Gastrocnemius medialis (tissue), 4 donors: ENCODE measurements at regions not wholly inside any gene's neighbourhood (a gene's known extent, or its start where the extent isn't known, plus 50 kb on each side); places are given as distances from the start of the nearest gene placed in this dataset.

Source experiments
- ATAC-seq, 2 donors: fragments of 150-250 bp; one replicate each; pipeline ENCODE4 v1.9.1; 2016
- DNase-seq, 2 donors: peaks; one replicate each; pipeline ENCODE4 v3.0.0-alpha.2; 2019
- H3K27ac ChIP-seq, 4 donors: fragments of 200-600 bp; sonication (generic); 1 replicate in 1 of 4; 2 replicates in 3 of 4; pipeline ENCODE4 v1.5.1; 2016 to 2018; ENCODE audit warnings: mild to moderate bottlenecking in 2 of 4, moderate library complexity in 1 of 4
- H3K27me3 ChIP-seq, 3 donors: fragments of 200-600 bp; sonication (generic) in 2 of 3; 1 replicate in 1 of 3; 2 replicates in 2 of 3; pipeline versions ENCODE4 v1.5.1 to v1.6.0; 2016 to 2019; ENCODE audit warnings: mild to moderate bottlenecking in 1 of 3, moderate library complexity in 1 of 3
- H3K36me3 ChIP-seq, 2 donors: fragments of 200-600 bp; sonication (generic) in 1 of 2; one replicate each; pipeline ENCODE4 v1.5.1; 2017 to 2018
- H3K4me1 ChIP-seq, 2 donors: fragments of 200-600 bp; sonication (generic) in 1 of 2; one replicate each; pipeline ENCODE4 v1.5.1; 2016 to 2017; ENCODE audit warnings: mild to moderate bottlenecking in 2 of 2
- H3K4me3 ChIP-seq, 4 donors: fragments of 200-600 bp; sonication (generic) in 3 of 4; 1 replicate in 1 of 4; 2 replicates in 3 of 4; pipeline ENCODE4 v1.5.1; 2016 to 2019; ENCODE audit warnings: mild to moderate bottlenecking in 2 of 4
- H3K9me3 ChIP-seq, 3 donors: fragments of 200-600 bp; sonication (generic) in 2 of 3; 1 replicate in 1 of 3; 2 replicates in 2 of 3; pipeline ENCODE4 v1.5.1; 2016 to 2019
- POLR2A ChIP-seq, 2 donors: fragments of 450-650 bp; IDR thresholded peaks; one replicate each; pipeline ENCODE4 v1.6.1; 2017; ENCODE audit warnings: antibody characterized with exemption in 2 of 2, mild to moderate bottlenecking in 2 of 2, moderate library complexity in 2 of 2
- in situ Hi-C, 4 donors: fragments of 200-750 bp; cut with MboI; loops; one replicate each; pipeline versions ENCODE4 v1.15.0 to v1.8.0; 2017; ENCODE audit warnings: low sequenced_read_pairs in 4 of 4
- intact Hi-C: fragments of 100-400 bp; cut with DNase I; formaldehyde crosslinking; loops from one replicate; pipeline ENCODE4 v1.15.1; 2023; ENCODE audit warnings: low total_unique reads
- TF ChIP-seq, protein P1 (sequence below), 5 experiments: fragments of 450-650 bp in 3 of 5; fragments of 200-600 bp in 2 of 5; sonication (generic) in 2 of 5; IDR thresholded peaks in 4 of 5; conservative IDR thresholded peaks in 1 of 5; 1 replicate in 4 of 5; 2 replicates in 1 of 5; pipeline ENCODE4 v1.5.1; 2016 to 2019; ENCODE audit warnings: antibody characterized with exemption in 5 of 5, mild to moderate bottlenecking in 3 of 5, moderate library complexity in 3 of 5

DNA sequence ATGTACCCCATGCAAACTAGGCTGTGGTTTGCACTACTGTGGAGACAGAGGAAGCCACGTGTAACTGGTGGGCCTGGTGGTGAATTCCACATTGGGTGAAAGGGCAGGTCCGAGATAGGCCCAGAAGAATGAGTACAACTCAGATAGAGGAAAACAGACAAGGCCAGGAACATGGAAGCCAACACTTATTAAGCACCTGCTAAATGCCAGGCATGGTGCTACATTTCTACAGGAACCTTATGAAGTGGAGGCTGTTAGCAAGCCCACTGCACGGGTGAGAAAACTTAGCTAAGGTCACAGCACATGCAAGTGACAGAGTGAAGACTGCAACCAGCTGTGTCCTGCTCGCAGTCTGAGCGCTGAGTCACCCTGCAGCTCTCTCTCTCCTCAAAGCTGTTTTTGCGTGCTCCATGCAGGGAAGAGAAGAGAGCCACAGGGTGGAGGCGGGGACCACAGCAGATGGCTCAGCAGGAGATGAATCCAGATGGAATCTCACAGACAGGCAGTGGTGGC, 65.5 kb upstream of the SPTLC1 start:
- Histone ChIP-seq H3K9me3 (no peaks in the 10 kb centered on the region), H3K27me3 (no peaks in the 10 kb centered on the region), H3K4me3 (no peak overlapping the region), H3K36me3 (no peaks in the 10 kb centered on the region), H3K4me1 (no peaks in the 10 kb centered on the region), H3K27ac (no peak overlapping the region)
- DNase-seq, result no peak
- intact Hi-C loops (no loop called here), in situ Hi-C loops (no loop called here)
- TF ChIP-seq, protein P1, sequence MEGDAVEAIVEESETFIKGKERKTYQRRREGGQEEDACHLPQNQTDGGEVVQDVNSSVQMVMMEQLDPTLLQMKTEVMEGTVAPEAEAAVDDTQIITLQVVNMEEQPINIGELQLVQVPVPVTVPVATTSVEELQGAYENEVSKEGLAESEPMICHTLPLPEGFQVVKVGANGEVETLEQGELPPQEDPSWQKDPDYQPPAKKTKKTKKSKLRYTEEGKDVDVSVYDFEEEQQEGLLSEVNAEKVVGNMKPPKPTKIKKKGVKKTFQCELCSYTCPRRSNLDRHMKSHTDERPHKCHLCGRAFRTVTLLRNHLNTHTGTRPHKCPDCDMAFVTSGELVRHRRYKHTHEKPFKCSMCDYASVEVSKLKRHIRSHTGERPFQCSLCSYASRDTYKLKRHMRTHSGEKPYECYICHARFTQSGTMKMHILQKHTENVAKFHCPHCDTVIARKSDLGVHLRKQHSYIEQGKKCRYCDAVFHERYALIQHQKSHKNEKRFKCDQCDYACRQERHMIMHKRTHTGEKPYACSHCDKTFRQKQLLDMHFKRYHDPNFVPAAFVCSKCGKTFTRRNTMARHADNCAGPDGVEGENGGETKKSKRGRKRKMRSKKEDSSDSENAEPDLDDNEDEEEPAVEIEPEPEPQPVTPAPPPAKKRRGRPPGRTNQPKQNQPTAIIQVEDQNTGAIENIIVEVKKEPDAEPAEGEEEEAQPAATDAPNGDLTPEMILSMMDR (IDR thresholded peaks at IDR 0.05 in 4 of 5, conservative IDR thresholded peaks at IDR 0.05 in 1 of 5), result no peak
- no peak for TF ChIP-seq POLR2A (IDR thresholded peaks at IDR 0.05)
- no peak for ATAC-seq

DNA sequence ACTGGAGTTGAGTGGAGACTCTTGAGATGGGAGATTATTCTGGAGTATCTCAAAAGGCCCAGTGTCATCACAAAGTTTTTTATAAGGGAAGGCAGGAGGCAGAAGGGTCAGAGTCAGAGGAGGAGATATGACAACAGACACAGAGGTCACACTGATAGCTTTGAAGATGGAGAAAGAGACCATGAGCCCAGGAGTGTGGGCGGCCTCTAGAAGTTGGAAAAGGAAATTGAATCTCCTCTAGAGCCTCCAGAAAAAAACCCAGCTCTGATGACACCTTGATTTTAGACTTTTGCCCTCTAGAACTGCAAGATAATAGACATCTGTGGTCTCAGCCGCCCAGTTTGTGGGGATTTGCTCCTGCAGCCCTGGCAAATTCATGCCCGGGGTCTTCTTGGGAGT, 64.8 kb upstream of the SPTLC1 start:
- Histone ChIP-seq H3K27me3 (no peaks in the 10 kb centered on the region), H3K27ac (no peak overlapping the region), H3K4me1 (no peaks in the 10 kb centered on the region), H3K36me3 (no peaks in the 10 kb centered on the region), H3K4me3 (no peak overlapping the region), H3K9me3 (no peaks in the 10 kb centered on the region)
- intact Hi-C loops, result no loop called here
- no peak for DNase-seq
- in situ Hi-C loops, result no loop called here
- no peak for ATAC-seq
- no peak for TF ChIP-seq POLR2A (IDR thresholded peaks at IDR 0.05)
- TF ChIP-seq, protein P1 (IDR thresholded peaks at IDR 0.05 in 4 of 5, conservative IDR thresholded peaks at IDR 0.05 in 1 of 5), result no peak

DNA sequence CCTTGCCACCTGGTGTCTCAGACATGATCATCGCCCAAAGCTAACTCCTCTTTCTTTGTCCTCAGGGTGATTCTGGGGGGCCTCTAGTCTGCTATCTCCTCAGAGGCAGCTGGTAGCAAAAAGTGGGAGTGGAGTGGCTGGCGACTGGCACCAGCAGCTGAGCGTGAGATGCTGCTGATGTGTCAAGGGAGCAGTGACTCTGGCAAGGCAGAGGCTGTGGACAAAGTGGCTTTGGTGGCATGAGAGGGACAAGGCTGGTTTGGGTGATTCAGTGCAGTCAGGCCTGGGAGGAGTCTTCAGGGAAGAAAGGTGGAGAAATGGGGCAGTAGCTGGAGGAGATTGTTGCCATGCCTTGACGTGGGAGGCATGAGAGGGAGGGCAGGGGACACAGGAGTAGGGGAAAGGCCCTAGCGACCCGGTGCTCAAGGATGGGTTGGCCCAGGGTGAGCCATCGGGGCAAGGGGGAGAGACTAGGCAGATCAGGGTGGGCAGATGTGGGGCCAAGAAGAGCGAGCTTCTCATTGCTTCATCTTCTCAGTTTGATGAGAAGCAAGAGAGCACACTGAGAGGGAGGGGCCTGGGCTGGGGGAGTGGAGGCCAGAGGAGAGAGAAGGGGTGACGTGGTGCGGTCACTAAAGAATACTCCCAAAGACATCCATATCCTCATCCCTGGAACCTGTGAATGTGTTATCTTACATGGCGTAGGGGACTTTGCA, 64.2 kb upstream of the SPTLC1 start:
- H3K27me3 ChIP-seq, result no peaks in the 10 kb centered on the region
- no peaks in the 10 kb centered on the region for H3K36me3 ChIP-seq
- H3K9me3 ChIP-seq, result no peaks in the 10 kb centered on the region
- H3K27ac ChIP-seq, result no peak overlapping the region
- DNase-seq (no peak), ATAC-seq (no peak)
- in situ Hi-C loops, result no loop called here
- no peak for TF ChIP-seq POLR2A (IDR thresholded peaks at IDR 0.05)
- TF ChIP-seq, protein P1 (IDR thresholded peaks at IDR 0.05 in 4 of 5, conservative IDR thresholded peaks at IDR 0.05 in 1 of 5), result no peak
- H3K4me3 ChIP-seq, result no peak overlapping the region
- H3K4me1 ChIP-seq, result no peaks in the 10 kb centered on the region
- intact Hi-C loops, result no loop called here

DNA sequence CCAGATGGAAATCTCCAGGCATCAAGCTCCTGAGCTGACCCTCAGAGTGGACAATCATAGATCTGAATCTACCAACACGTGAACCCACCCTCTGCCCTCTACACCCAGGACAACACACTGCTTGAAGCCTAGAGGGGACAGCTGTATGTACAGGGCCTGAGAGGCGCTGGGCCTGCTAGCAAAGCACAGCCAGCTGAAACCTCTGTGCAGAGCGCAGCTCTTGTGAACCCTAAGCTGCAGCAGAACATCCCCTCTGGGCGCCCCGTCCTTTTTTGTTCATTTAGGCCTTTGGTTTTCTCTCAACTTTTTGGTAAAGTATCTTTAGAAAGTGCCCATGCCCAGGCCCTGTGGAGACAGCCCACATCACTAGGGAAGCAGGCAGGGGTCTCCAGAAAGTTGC, 62.4 kb upstream of the SPTLC1 start:
- in situ Hi-C loops, result no loop called here
- H3K27me3 ChIP-seq, result no peaks in the 10 kb centered on the region
- no peaks in the 10 kb centered on the region for H3K9me3 ChIP-seq
- H3K4me1 ChIP-seq, result no peaks in the 10 kb centered on the region
- ATAC-seq (no peak), DNase-seq (no peak)
- no peak for TF ChIP-seq POLR2A (IDR thresholded peaks at IDR 0.05)
- TF ChIP-seq, protein P1 (IDR thresholded peaks at IDR 0.05 in 4 of 5, conservative IDR thresholded peaks at IDR 0.05 in 1 of 5), result no peak
- H3K27ac ChIP-seq, result no peak overlapping the region
- H3K36me3 ChIP-seq, result no peaks in the 10 kb centered on the region
- H3K4me3 ChIP-seq, result no peak overlapping the region
- intact Hi-C loops, result no loop called here

DNA sequence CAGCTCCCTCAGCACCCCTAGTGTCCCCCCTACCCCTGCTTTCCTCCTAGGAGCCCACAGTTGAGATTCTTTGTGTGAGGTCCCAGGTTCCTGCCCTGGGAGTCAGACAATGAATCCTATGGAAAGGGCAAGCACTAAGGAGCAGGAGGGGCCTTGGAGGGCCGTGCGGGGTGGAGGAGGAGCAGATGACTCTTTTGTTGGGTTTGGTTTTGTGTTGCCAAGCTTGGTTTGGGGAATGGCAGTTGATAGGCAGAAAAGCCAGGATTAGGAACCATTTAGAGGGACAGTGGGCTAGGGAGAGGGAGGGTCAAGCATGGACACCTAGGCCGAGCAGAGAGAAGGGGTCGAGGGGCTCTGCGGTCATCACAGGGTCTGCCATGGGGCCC, 61.6 kb upstream of the SPTLC1 start:
- Histone ChIP-seq H3K27ac (no peak overlapping the region), H3K27me3 (no peaks in the 10 kb centered on the region), H3K4me1 (no peaks in the 10 kb centered on the region), H3K4me3 (no peak overlapping the region), H3K36me3 (no peaks in the 10 kb centered on the region), H3K9me3 (no peaks in the 10 kb centered on the region)
- in situ Hi-C loops, result no loop called here
- no peak for TF ChIP-seq POLR2A (IDR thresholded peaks at IDR 0.05)
- TF ChIP-seq, protein P1 (IDR thresholded peaks at IDR 0.05 in 4 of 5, conservative IDR thresholded peaks at IDR 0.05 in 1 of 5), result no peak
- DNase-seq (no peak), ATAC-seq (no peak)
- intact Hi-C loops, result no loop called here
